ENCODE measurements at regions not wholly inside any gene's neighbourhood (a gene's known extent, or its start where the extent isn't known, plus 50 kb on each side); places are given as distances from the start of the nearest gene placed in this dataset.

GRCh38 chr1:82145656-82146055 lies 344.9 kb downstream of the ADGRL2 start:
- no peak for FAIRE-seq
- intact Hi-C loops (cut with micrococcal nuclease; ENCODE audit: unreplicated experiment), result no loop called here
- DNase-seq (ENCODE audit: low read depth, low spot score), result no peak

More at GRCh38 chr1:82145656-82146055, 344.9 kb downstream of the ADGRL2 start:
- Histone ChIP-seq H3K79me2 (ENCODE audit: control insufficient read depth, insufficient read depth, low read length) (no peaks in the 10 kb centered on the region), H3K4me2 (ENCODE audit: control insufficient read depth, insufficient read depth) (no peak overlapping the region), H3K36me3 (ENCODE audit: control insufficient read depth in 2 of 2, insufficient read depth in 2 of 2, low read length in 1 of 2) (no peaks in the 10 kb centered on the region), H3K27ac (ENCODE audit: control insufficient read depth, insufficient read depth) (no peak overlapping the region), H3K9ac (ENCODE audit: control insufficient read depth, insufficient read depth, low read length) (no peak overlapping the region), H3K9me3 (replicated peaks; ENCODE audit: control insufficient read depth, insufficient read depth, low read length) (no peaks in the 10 kb centered on the region), H3K4me3 (no peak overlapping the region), H2AFZ (ENCODE audit: control insufficient read depth, low read depth, low read length) (no peak overlapping the region), H4K20me1 (ENCODE audit: control insufficient read depth, insufficient read depth) (no peaks in the 10 kb centered on the region), H3K27me3 (replicated peaks in 1 of 2; ENCODE audit: control insufficient read depth in 2 of 2, insufficient read depth in 2 of 2, low read length in 1 of 2) (no peaks in the 10 kb centered on the region), H3K4me1 (ENCODE audit: control insufficient read depth, insufficient read depth, low read length) (no peaks in the 10 kb centered on the region)
- ChIA-PET RAD21 (ENCODE audit: unreplicated experiment) (interaction anchor here (1.5 kb wide), 1 partner anchor 8 kb away, joined by 3 read pairs; no protein-coding TSS in a partner anchor), POLR2A (no interaction called here), CTCF (no interaction called here), SMC1A (ENCODE audit: uncharacterized antibody, unreplicated experiment) (interaction anchor here (1.4 to 1.5 kb wide), 2 partner anchors 15 to 28 kb away, joined by 3 to 6 read pairs; no protein-coding TSS in a partner anchor)
- in situ Hi-C loops (cut with MboI), result no loop called here
- BruUV-seq (replicated peaks), result no TSS peak
- ATAC-seq, result no peak
- TF ChIP-seq NR2C2 (IDR thresholded peaks at IDR 0.05; ENCODE audit: borderline replicate concordance, control insufficient read depth, insufficient read length, low read depth), result no peak
- TF ChIP-seq NR2C1 (IDR thresholded peaks at IDR 0.05), result no peak
- no peak for TF ChIP-seq ATF7 (IDR thresholded peaks at IDR 0.05; ENCODE audit: low read depth)
- TF ChIP-seq USF1 (IDR thresholded peaks at IDR 0.05; ENCODE audit: borderline replicate concordance, extremely low read length, insufficient read depth, low read depth, low read length), result no peak
- TF ChIP-seq ZNF592 (IDR thresholded peaks at IDR 0.05), result no peak
- TF ChIP-seq YY1 (IDR thresholded peaks at IDR 0.05; ENCODE audit: low read depth, low read length), result no peak
- no peak for TF ChIP-seq FOXM1 (IDR thresholded peaks at IDR 0.05; ENCODE audit: low read depth, low read length)
- no peak for TF ChIP-seq PBX3 (IDR thresholded peaks at IDR 0.05; ENCODE audit: insufficient replicate concordance, low read depth, low read length)
- no peak for TF ChIP-seq BMI1 (IDR thresholded peaks at IDR 0.05; ENCODE audit: borderline replicate concordance)
- TF ChIP-seq CHD2 (IDR thresholded peaks at IDR 0.05; ENCODE audit: borderline replicate concordance, low read depth, low read length), result no peak
- no peak for TF ChIP-seq SMC3 (IDR thresholded peaks at IDR 0.05; ENCODE audit: borderline replicate concordance, low read length)
- no peak for TF ChIP-seq MAX (IDR thresholded peaks at IDR 0.05; ENCODE audit: low read depth, low read length)
- 0% methylated on average over 1 of the region's 1 CpG for WGBS (ENCODE audit: insufficient coverage, insufficient replicate concordance, low lambda C conversion rate, missing lambda C conversion rate)
